Forelimb muscle (tissue), 1 donor: ENCODE measurements at regions not wholly inside any gene's neighbourhood (a gene's known extent, or its start where the extent isn't known, plus 50 kb on each side); places are given as distances from the start of the nearest gene placed in this dataset.

Experiments used
- DNase-seq: peaks from one replicate; pipeline ENCODE4 v3.0.0-alpha.2; 2013; ENCODE audit warnings: low read depth

DNA sequence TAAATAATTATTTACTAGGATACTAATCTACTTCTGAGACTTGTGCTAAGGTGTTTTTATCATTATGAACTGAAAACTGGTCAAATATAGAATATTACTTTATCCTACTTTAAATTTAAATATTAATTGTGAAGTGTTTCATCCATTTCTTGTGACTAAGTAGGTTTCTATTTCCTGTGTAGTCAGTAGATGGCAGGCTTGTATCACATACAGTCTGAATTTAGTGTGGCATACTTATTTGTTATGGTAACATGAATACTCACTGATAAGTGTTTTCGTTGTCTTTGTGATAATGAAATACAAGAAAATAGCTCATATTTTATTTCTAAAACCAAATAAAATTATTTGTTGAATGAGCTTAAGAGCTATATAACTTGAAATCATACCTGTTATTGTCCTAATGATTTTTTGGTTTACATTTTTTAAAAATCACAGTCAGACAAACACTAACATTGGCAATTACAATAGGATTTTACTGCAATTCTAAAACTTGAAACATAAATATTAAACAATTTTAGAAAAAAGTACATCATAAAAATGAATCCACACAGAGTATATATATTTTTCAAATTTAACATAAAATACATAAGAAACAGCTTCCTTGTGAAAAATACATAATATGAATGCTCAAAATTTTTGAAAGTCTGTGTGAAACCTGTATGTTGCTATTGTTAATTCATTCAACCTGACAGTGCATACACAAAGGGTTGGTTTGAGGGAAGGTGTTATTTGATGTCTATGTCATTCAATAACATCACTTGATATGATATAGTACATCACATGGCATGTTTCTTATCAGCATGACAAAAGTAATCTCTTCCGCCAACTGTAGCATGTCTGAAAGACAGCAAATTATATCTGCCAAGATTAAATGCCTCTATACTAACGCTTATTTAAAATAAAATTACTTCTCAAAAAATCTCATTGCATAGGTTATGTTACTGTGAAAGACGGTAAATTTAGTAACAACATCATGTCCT, 904.8 kb upstream of the PCDH20 start:
- DNase-seq, result peak; percentile 19

GRCh38 chr13:62309904-62310303, 894.3 kb upstream of the PCDH20 start:
- no peak for DNase-seq

DNA sequence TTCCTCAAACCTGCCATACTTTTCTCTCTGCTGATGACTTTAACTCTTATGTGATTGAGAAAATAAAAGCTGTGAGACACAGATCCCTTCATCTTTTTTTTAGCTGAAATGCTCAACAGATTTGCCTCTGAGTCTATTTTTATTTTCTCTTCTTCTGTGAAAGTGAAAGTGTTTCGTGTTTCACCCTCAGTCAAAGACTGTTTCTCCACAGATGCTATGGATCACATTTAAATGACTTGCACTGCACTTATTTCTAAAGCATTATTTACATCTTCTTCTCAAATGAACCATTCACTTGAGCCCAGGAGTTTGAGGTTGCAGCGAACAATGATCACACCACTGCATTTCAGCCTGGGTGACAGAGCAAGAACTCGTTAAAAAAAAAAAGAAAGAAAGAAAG, 890.1 kb upstream of the PCDH20 start:
- DNase-seq, result no peak

DNA sequence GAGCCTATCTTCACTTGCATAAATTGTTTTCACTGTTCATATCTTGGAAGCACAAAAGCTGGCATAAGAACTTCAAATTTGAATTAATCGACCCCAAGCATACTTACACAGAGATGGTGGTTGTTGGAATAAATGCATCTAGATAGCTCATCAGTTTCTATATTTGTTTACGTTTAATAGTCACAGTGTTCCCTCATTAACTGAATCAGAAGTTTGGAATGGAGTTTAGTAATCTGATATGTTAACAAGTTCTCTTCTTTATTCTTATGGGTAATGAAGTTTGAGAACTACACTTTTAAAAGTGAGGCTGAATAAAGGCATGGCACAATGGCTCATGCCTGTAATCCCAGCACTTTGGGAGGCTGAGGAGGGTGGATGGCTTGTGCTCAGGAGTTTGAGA, 886.7 kb upstream of the PCDH20 start:
- DNase-seq, result no peak

- no peak for DNase-seq
Observed at GRCh38 chr13:62299988-62300387, 884.3 kb upstream of the PCDH20 start.

DNA sequence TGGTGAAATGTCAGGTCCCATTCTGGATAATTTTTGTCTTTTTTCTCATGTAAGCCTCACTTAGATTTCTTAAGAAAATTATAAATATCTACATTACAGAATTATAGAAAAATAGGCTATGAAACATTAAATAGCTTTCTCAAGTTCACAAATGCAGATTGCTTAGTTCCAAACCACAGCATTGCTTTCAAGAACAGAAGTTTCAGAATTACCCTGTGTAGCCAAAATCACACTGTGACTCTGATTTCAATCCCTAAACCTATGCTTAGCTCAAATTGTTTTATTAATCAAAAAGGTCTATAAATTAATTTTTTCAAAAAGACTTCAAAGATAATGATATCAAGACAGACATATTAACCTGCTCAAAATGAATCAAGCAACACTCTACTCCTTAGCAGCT, 881.2 kb upstream of the PCDH20 start:
- DNase-seq, result no peak

- no peak for DNase-seq
Observed at GRCh38 chr13:62294244-62294643, 878.6 kb upstream of the PCDH20 start.

DNA sequence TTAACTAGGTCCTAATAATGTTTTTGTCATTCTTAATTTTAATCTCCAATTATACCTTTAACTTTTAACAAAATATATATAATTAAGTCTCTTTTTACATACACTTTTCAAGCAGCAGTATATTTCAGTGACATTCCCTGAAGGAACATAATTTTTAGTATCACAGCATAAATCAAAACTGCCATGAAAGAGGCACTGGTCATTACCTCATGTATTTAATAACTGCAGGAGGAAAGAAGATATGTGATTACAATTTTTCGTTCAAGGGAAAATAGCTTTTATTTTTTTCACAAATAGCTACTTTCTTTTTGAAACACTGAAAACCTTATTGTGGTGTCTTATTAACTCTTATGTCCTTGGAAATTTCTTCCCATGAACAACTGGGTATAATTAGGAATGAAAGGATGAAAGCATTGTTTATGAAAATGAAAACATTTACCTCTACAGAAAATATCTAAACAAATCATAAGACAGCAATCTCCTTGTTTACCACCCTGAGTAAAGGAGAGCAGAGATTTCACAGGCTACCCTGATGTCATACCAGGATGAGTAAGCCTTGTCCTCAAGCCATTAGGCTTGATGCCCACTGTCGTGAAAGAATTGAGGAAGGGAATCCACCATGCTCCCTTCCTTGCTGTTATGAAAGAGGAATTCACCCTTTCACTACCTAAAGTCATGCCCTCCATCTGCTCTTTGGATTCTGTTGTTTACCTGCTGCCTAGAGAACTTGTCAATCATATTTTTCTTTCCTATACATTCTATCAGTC, 877.2 kb upstream of the PCDH20 start:
- DNase-seq, result no peak

- DNase-seq, result no peak
Observed at GRCh38 chr13:62290542-62290941, 874.9 kb upstream of the PCDH20 start.

GRCh38 chr13:62287764-62288163, 872.1 kb upstream of the PCDH20 start:
- DNase-seq, result no peak

DNA sequence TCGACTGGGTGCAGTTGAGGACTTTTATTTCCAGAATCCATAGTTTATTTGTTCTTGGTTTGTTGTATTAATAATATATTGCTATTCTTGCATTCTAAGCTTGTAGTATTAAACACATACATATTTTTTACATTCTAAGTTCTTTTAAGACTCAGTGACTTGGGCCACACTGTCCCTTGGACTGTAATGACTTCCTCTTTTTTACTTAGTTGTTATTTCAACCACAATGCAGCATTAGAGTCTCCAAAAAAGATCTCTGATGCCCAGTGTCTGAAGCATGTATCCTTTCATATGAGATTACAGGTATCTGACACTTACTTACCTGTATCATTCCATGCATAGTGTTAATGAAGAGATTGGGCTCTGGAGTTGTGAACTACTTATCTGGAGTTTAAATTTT, 864.9 kb upstream of the PCDH20 start:
- DNase-seq, result no peak

DNA sequence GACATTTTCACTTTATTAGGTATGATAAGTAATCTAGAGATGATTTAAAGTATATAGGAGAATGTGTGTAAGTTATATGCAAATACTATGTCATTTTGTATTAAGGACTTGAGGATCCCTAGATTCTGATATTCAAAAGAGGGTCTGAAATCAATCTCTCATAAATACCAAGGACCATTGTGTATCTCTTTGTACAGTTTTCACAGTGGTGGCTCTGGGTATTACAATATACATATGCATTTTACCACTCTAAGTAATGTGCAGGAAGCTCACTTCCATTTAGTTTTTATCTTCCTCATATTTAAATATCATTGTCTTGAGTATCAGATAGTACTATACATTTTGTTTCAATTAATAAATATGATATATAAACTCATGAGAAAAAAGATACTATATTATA, 862.6 kb upstream of the PCDH20 start:
- no peak for DNase-seq

- no peak for DNase-seq
Observed at GRCh38 chr13:62251734-62252133, 836.1 kb upstream of the PCDH20 start.

DNA sequence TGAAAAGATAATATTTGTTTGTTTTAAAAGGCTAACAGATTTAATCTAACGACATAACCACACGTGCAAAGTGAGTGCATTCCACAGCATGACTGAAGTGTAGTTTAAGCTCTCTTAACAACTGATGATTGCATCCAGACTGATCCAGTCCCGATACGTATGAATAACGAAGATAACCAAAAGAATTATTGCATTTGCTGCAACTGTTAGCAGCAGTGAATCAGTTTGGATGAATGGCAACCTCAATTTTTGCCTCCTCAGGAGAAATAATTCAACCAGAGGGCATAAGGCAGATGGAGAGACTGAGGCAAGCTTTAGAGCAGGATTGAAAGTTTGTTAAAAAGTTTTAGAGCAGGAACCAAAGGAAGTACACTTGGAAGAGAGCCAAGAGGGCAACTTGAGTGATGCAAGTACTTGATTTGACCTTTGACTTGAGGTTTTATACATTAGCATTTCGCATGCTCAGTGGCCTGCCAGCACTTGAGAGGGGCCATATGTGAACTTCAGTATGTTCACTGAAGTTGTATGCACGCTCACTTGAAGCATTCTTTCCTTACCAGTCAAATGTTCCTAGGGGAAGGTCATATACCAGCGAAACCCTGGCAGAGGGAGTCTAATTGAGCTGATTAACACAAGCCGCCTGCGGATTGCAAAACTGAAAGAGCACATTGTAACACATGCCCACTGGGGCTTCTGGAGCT, 835.0 kb upstream of the PCDH20 start:
- DNase-seq, result no peak

- no peak for DNase-seq
Observed at GRCh38 chr13:62246581-62246980, 830.9 kb upstream of the PCDH20 start.

DNA sequence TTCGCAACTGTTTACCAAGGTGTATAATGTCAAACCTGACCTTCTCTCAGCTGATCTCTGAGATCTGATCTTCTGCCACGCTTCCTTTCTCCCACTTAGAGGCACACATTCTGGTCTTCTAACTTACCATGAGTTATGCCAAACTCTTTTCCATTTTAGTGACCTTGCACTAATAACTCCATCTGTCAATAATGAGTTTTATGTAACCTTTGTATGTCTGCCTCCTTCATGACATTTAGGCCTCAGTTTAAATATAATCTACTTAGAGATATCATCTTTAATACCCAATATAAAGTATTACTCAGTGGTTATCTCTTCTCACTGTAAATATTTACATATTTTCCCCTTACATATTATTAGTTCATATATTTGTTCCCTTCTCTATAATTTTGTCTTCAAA, 827.5 kb upstream of the PCDH20 start:
- no peak for DNase-seq

- no peak for DNase-seq
Observed at GRCh38 chr13:62234780-62235440, 819.3 kb upstream of the PCDH20 start.

GRCh38 chr13:62210951-62211350, 795.3 kb upstream of the PCDH20 start:
- DNase-seq, result no peak

DNA sequence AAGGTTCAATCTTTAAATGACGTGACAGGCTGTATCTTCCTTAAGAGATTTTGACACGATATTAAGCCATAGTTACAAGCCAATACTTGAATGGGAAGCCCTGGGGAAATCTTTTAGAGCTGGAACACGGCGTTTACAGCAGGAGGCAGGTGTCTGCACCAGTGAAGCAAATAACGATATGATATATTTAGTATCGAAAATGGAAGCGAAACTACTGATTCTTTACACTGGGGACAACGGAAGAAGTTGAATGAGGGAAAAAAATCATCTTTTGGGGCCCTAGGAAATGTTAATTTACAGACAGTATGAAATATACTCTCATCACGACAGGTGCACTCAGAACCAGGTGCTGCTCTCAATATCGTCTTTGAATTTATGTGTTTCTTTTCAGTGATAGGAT, 793.9 kb upstream of the PCDH20 start:
- no peak for DNase-seq

GRCh38 chr13:62207388-62207787, 791.7 kb upstream of the PCDH20 start:
- DNase-seq, result no peak

DNA sequence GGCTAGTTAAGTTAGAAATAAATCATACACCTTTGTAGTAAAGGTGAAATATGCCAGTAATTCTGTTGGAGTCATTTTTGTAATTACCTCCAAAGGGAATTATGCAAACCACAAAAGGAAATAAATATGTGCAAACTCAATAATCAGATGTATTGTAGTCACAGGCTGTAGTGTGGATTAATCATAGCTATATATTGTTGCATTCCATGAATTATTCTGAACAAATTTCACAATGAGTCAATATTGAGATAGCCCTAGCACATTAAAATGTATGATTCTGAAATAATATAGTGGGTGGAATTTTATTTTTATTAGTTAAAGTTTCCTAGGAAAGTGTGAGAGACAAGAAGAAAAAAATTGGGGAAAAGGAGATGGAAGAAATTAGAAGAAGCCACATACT, 790.5 kb upstream of the PCDH20 start:
- DNase-seq, result no peak

- no peak for DNase-seq
Observed at GRCh38 chr13:62205273-62205672, 789.6 kb upstream of the PCDH20 start.
